HG03457 (cell line): ENCODE measurements at regions not wholly inside any gene's neighbourhood (a gene's known extent, or its start where the extent isn't known, plus 50 kb on each side); places are given as distances from the start of the nearest gene placed in this dataset.
"Not testable (repeated sequence)": the region's sequence is repeated elsewhere in the genome, so short reads cannot be mapped to it uniquely, and the experiment has no call there.

Source experiments
- ATAC-seq: cut with Tn5 transposase; IDR thresholded peaks from one replicate; pipeline ENCODE4 v1.9.1; 2021; ENCODE audit warnings: moderate number of reproducible peaks; ENCODE audit not compliant: unreplicated experiment

DNA sequence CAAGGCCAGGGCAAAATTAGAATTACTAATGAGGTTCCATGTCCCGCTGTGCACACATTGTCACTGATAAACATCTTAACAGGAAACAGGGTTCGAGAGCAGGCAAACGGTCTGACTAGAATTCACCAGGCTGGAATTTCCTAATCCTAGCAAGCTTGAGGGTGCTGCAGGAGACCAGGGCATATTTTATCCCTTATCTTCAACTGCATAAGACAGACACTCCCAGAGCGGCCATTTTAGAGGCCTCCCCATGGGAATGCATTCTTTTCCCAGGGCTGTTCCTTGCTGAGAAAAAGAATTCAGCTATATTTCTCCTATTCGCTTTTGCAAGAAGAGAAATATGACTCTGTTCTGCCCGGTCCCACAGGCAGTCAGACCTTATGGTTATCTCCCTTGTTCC is 282.5 kb upstream of the TACR3 start:
- ATAC-seq = not testable (repeated sequence)

DNA sequence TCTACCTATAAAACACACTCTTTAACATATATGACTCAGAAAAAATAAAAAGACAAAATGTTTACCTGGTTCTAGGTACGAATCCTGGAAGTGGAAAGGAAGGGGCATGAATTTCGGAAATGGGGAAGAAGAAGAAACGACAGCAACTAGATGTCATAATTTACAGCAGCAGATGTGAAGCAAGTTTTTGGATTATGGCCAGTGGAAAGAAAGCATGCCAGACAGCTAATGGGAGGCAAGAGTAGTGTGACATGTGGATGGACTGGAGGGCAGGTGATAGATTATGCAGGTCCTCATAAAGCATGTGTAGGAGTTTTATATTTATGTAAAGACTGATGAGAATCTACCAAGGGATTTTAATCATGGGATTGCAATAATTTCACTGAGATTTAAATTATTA is 279.0 kb upstream of the TACR3 start:
- ATAC-seq = no peak

GRCh38 chr4:103996637-103997036 is 276.9 kb upstream of the TACR3 start:
- ATAC-seq = no peak

- ATAC-seq = no peak
Measured at GRCh38 chr4:103996064-103996463, 276.3 kb upstream of the TACR3 start.

DNA sequence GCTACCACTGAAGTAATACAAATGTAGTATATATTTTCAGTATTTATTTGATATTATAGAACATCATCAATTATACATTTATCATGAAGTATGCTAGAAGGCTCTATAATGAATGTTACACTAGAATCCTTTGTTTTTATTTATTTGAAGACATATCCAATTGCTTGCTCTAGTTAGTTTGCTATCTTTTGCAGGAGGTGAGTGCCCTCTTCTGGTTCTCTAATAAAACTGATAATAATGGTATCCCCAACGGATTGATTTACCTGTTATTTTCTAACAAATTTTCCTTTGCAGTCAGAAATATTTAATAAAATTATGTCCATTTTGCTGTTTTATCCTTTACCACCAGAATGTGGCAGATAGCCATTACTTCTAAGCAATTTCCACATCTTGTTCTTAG is 274.3 kb upstream of the TACR3 start:
- no peak for ATAC-seq

GRCh38 chr4:103982454-103982853 is 262.7 kb upstream of the TACR3 start:
- ATAC-seq = no peak

GRCh38 chr4:103948244-103949018 is 228.6 kb upstream of the TACR3 start:
- no peak for ATAC-seq

- ATAC-seq = no peak
Measured at GRCh38 chr4:103947617-103948016, 227.8 kb upstream of the TACR3 start.

DNA sequence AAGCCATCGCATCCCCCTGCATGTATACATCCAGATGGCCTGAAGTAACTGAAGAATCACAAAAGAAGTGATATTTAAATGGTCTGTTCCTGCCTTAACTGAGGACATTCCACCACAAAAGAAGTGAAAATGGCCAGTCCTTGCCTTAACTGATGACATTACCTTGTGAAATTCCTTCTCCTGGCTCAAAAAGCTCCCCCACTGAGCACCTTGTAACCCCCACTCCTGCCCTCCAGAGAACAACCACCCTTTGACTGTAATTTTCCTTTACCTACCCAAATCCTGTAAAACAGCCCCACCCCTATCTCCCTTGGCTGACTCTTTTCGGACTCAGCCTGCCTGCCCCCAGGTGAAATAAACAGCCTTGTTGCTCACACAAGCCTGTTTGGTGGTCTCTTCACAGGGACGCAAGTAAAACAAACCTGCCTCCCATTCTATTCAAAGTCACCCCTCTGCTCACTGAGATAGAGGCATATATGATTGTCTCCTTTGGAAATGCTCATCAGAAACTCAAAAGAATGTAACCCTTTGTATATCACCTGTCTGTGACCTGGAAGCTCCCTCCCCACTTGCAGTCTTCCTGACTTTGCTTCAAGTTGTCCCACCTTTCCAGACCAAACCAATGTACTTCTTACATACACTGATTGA is 227.0 kb upstream of the TACR3 start:
- not testable (repeated sequence) for ATAC-seq

DNA sequence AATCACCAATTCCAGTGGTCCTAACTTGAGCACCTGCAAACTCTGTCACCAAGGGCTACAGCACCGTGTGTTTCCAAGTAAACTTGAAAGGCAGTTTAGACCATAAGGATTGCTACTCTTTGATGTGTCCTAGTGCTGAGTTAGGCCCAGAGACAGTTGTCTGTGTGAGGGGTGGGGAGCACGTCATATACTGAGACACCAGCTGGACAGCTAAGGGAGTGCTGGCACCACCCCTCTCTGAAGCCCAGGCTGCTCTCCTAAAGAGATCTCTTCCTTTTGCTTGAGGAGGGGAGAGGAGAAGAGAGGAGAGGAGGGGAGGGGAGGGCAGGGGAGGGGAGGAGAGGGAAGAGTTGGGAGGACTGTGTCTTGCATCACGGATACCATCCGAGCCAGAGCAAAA is 218.7 kb upstream of the TACR3 start:
- ATAC-seq = no peak

- ATAC-seq = no peak
Measured at GRCh38 chr4:103936653-103937145, 216.9 kb upstream of the TACR3 start.

DNA sequence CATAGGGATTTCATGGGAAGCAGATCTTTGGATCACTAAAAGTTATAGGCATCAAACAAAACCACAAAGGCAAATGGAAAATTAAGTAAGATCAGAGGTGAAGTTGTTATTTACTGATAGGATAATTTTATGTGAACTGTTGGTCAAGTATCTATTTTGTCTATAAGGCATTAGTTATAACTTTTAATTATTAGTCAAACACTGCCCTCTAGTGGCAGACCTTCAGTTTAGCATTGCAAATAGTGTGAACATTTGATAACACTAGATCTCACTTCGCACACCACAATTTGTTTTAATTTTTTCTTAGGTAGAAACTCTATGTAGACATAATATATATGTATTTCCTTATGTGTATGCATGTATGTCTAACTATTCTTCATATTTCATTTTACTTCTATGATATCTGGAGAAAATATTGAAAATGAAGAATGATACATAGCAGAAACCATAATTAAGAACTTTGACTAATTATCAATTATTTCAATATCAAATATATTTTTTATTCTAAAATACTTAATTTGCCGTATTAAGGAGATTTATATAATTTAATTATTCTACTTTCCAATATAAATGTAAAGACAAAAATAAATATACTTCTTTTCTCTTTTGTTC is 214.5 kb upstream of the TACR3 start:
- ATAC-seq = peak; percentile 88

GRCh38 chr4:103928370-103928769 is 208.6 kb upstream of the TACR3 start:
- no peak for ATAC-seq

- ATAC-seq = no peak
Measured at GRCh38 chr4:103923551-103923950, 203.8 kb upstream of the TACR3 start.

DNA sequence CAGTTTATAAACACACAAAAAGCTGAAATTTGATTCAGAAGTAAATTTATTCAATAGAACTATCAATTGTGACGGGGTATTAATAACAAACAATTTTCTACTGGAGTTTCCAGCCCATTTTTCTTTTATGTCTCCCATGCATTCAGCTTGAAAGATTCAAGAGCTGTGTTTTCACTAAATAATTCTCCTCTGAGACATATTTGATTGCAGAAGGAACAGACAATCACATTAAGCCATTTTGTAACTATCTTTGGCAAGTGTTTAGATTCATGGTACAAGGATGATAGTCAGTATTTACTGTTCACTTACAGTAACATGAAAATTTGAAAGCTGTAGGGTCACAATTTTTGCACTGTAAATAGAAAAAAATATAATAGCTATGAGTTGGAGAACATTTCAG is 198.4 kb upstream of the TACR3 start:
- no peak for ATAC-seq

- ATAC-seq = peak; percentile 86
Measured at GRCh38 chr4:103915224-103915869, 195.6 kb upstream of the TACR3 start.

DNA sequence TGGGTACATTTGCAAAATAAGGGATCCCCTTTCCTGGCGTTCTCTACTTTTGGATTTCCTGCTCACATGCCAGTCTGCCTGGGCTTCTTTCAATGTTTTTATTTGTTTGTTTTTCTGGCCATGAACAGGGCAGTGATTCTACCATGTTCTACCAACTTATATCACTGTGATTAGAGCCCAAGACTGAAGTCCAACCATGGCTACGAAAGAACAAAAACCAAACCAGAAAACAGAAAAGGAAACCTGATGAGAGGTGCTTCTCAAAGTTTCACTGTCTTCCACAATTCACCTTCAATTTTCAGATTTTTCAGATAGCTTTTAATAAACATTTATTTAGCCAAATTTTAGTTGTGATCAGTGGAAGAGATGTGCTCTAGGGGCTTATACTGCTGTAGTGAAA is 187.6 kb upstream of the TACR3 start:
- ATAC-seq = no peak

GRCh38 chr4:103904123-103904522 is 184.3 kb upstream of the TACR3 start:
- ATAC-seq = no peak

DNA sequence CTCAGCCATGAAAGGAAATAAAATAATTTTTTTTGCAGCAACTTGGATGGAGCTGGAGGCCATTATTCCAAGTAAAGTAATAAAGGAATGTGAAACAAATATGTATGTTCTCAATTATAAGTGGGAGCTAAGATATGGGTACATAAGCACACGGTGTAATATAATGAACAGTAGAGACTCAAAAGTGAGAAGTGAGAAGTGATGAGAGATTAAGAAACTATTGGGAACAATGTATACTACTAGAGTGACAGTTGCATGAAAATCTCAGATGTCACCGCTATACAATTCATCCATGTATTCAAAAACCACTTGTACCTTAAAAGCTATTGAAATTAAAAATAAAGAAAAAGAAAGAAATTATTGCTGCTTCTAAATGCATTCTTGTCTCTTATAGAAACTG is 182.9 kb upstream of the TACR3 start:
- no peak for ATAC-seq

DNA sequence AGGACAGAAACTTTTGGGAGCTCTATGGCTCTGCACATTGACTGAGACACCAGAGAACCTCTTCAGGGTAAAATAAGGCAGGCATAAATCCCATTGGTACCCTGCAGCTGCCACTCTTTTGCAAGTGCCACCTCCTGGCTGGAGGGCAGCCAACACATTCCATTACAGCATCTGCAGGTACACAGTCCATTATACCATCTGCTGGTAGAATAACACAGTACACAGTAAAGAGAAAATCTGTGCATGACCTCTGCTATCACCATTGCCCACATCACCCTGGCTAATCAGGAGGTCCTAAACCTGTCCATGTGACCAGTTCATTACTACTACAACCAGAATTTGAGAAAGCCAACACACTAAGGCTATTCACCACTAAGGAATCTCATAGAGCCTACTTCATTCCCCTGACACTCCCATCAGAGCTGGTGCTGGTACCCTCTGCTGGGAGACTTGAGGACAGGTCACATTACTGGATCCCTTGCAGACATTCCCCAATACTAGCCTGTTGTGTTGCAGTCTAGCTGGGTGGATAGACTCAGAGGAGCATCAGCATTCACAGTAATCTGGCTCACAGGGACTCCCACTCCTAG is 176.2 kb upstream of the TACR3 start:
- ATAC-seq = no peak

DNA sequence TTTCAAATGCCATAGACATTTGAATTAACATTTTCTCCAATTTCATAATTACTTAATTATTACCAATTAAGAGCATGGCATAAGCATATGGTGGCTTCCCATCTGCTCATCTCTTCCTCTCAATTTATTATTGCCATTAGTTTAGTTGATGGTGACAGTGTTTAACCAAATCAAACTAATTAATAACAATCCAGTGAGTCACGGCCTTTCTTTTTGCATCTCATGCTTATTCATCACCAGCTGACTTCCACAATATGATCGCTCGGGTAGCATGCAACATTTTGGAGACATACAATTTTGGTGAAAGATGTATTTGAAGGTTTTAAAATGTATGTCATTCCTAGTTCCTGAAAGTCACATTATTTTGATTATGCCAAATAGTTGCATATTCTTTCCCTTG is 172.8 kb upstream of the TACR3 start:
- no peak for ATAC-seq
